Hepatocyte (in vitro differentiated cells): ENCODE measurements at regions not wholly inside any gene's neighbourhood (a gene's known extent, or its start where the extent isn't known, plus 50 kb on each side); places are given as distances from the start of the nearest gene placed in this dataset.

ENCODE experiments used
- DNase-seq: peaks from one replicate; pipeline ENCODE4 v3.0.0-alpha.2; 2016; ENCODE audit warnings: low spot score
- H2AFZ ChIP-seq: fragments of 200-600 bp; sonication (generic); 2 replicates; pipeline ENCODE4 v1.6.0; 2016; ENCODE audit warnings: antibody characterized with exemption, mild to moderate bottlenecking
- H3K27ac ChIP-seq: fragments of 200-600 bp; sonication (generic); 2 replicates; pipeline ENCODE4 v1.5.1; 2016; ENCODE audit warnings: mild to moderate bottlenecking
- H3K27me3 ChIP-seq: fragments of 200-600 bp; sonication (generic); 2 replicates; pipeline ENCODE4 v1.6.1; 2016
- H3K36me3 ChIP-seq: fragments of 200-600 bp; sonication (generic); replicated peaks from 2 replicates; pipeline ENCODE4 v1.5.1; 2016; ENCODE audit warnings: low read depth; ENCODE audit not compliant: insufficient read depth
- H3K4me1 ChIP-seq: fragments of 200-600 bp; sonication (generic); 2 replicates; pipeline ENCODE4 v1.5.1; 2016; ENCODE audit warnings: mild to moderate bottlenecking, moderate library complexity; ENCODE audit not compliant: insufficient read depth
- H3K4me2 ChIP-seq: fragments of 200-600 bp; sonication (generic); 2 replicates; pipeline ENCODE4 v1.6.0; 2016
- H3K4me3 ChIP-seq: fragments of 200-600 bp; sonication (generic); 2 replicates; pipeline ENCODE4 v1.5.1; 2016; ENCODE audit warnings: mild to moderate bottlenecking
- H3K79me2 ChIP-seq: fragments of 200-600 bp; sonication (generic); 2 replicates; pipeline ENCODE4 v1.6.0; 2017; ENCODE audit warnings: mild to moderate bottlenecking
- H3K9me2 ChIP-seq: fragments of 200-600 bp; sonication (generic); replicated peaks from 2 replicates; pipeline ENCODE4 v1.6.0; 2017; ENCODE audit warnings: mild to moderate bottlenecking; ENCODE audit not compliant: insufficient read depth
- H3K9me3 ChIP-seq: fragments of 200-600 bp; sonication (generic); 2 replicates; pipeline ENCODE4 v1.5.1; 2016; ENCODE audit warnings: low read depth, mild to moderate bottlenecking
- H4K20me1 ChIP-seq: fragments of 200-600 bp; sonication (generic); 2 replicates; pipeline ENCODE4 v1.6.0; 2016; ENCODE audit warnings: mild to moderate bottlenecking; ENCODE audit not compliant: insufficient read depth, poor library complexity, severe bottlenecking
- EZH2 ChIP-seq: fragments of 200-600 bp; sonication (generic); IDR thresholded peaks from 2 replicates; pipeline ENCODE4 v1.6.1; 2016; ENCODE audit warnings: antibody characterized with exemption, mild to moderate bottlenecking, borderline replicate concordance
- EZH2phosphoT487 ChIP-seq: fragments of 200-600 bp; sonication (generic); IDR thresholded peaks from one replicate; pipeline ENCODE4 v1.6.1; 2018; ENCODE audit warnings: antibody characterized with exemption, mild to moderate bottlenecking, low read depth, moderate library complexity; ENCODE audit not compliant: unreplicated experiment, severe bottlenecking
- WGBS: methylation state at CpG from one replicate; pipeline ENCODE4 v1.1.6; 2016; ENCODE audit warnings: low lambda C conversion rate; ENCODE audit errors: missing lambda C conversion rate; 5-methylcytosine and 5-hydroxymethylcytosine counted together
- TF ChIP-seq, protein P1 (sequence below): fragments of 200-600 bp; sonication (generic); IDR thresholded peaks from 2 replicates; pipeline ENCODE4 v1.5.1; 2016; ENCODE audit warnings: antibody characterized with exemption, mild to moderate bottlenecking; ENCODE audit not compliant: poor library complexity

DNA sequence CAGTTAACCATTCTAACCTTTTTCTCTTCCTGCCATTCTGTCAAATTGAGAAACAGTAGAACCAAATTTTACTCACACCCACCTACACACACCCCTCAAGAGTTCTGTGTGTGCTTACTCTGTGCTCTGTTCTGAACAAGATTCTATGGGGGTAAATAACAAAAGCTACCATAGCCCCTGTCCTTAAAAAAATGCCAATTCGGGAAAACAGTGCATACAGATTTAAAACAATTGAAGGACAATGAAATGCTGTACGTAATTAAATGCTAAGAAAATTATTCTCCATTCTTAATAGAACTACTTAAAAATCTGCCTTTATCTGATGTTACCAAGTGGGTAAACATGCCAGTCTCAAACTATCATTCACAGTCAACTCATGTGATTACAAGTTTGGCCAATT is 1107.5 kb downstream of the TUSC7 start:
- Histone ChIP-seq H3K36me3 (no peaks in the 10 kb centered on the region), H3K4me2 (no peak overlapping the region), H3K27ac (no peak overlapping the region), H3K79me2 (no peaks in the 10 kb centered on the region), H3K4me3 (no peak overlapping the region), H4K20me1 (no peaks in the 10 kb centered on the region), H3K4me1 (no peaks in the 10 kb centered on the region), H3K27me3 (no peaks in the 10 kb centered on the region), H3K9me2 (no peaks in the 10 kb centered on the region), H3K9me3 (no peaks in the 10 kb centered on the region), H2AFZ (no peak overlapping the region)
- DNase-seq = no peak
- TF ChIP-seq EZH2phosphoT487 (no peak), EZH2 (no peak)
- TF ChIP-seq, protein P1, sequence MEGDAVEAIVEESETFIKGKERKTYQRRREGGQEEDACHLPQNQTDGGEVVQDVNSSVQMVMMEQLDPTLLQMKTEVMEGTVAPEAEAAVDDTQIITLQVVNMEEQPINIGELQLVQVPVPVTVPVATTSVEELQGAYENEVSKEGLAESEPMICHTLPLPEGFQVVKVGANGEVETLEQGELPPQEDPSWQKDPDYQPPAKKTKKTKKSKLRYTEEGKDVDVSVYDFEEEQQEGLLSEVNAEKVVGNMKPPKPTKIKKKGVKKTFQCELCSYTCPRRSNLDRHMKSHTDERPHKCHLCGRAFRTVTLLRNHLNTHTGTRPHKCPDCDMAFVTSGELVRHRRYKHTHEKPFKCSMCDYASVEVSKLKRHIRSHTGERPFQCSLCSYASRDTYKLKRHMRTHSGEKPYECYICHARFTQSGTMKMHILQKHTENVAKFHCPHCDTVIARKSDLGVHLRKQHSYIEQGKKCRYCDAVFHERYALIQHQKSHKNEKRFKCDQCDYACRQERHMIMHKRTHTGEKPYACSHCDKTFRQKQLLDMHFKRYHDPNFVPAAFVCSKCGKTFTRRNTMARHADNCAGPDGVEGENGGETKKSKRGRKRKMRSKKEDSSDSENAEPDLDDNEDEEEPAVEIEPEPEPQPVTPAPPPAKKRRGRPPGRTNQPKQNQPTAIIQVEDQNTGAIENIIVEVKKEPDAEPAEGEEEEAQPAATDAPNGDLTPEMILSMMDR = no peak
- 65% methylated on average over 2 of the region's 2 CpGs for WGBS

DNA sequence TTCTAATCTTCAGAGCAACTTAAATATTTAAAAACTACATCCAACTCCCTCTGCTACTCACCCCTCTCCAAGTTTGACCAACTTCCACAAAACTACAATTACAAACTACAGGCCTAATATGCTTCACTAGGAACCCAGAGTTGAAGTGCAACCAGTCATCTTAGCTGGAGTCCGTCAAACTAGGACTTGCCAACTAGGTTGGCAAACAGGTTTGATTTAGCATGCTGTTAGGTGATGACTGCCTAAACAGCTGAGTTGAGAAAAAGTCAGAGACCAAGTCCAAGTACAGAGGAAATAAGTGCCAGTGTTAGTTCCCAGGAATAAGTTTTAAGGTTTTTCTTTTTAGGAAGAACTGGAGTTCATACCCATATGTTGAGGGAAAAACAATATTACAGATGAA is 1109.0 kb downstream of the TUSC7 start:
- Histone ChIP-seq H3K4me3 (no peak overlapping the region), H3K79me2 (no peaks in the 10 kb centered on the region), H3K27me3 (no peaks in the 10 kb centered on the region), H3K36me3 (no peaks in the 10 kb centered on the region), H4K20me1 (no peaks in the 10 kb centered on the region), H3K4me2 (no peak overlapping the region), H3K4me1 (no peaks in the 10 kb centered on the region), H3K9me3 (no peaks in the 10 kb centered on the region), H3K27ac (no peak overlapping the region), H2AFZ (no peak overlapping the region), H3K9me2 (no peaks in the 10 kb centered on the region)
- TF ChIP-seq EZH2 (no peak), EZH2phosphoT487 (no peak)
- WGBS = 72% methylated on average over 1 of the region's 1 CpG
- no peak for DNase-seq

DNA sequence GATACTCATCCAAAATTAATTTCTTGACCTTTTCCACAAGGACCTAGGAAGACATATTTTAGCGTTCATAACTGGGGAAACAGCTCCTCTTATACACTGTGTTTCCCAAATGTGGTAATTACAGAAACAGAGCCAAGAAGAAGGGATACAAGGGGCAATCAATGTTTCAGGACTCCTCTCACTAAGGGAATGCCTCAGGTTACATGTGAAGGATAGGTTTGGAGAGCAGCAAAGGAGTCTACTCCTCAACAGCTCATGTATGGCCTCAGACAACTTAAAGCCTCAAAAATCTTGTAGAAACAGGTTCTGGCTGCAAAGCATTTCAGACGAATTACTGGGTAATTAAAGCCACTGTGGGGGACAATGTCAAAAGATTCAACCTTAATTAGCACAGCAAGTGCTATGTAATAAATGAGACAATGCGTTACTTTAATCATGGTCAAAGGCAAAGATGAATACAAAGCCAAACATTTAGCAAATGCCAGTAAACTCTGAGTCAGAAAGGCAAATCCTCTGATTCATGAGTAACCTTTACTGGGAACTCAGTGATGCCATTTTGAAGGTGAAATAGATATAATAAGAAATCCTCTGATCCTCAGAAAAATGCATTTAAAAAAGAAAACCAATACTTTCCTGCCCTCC is 1111.2 kb downstream of the TUSC7 start:
- no peak overlapping the region for H2AFZ ChIP-seq
- H3K4me3 ChIP-seq = no peak overlapping the region
- no peaks in the 10 kb centered on the region for H4K20me1 ChIP-seq
- no peak overlapping the region for H3K27ac ChIP-seq
- no peak for DNase-seq
- no peaks in the 10 kb centered on the region for H3K4me1 ChIP-seq
- no peaks in the 10 kb centered on the region for H3K9me2 ChIP-seq
- no peaks in the 10 kb centered on the region for H3K79me2 ChIP-seq
- H3K9me3 ChIP-seq = no peaks in the 10 kb centered on the region
- no peak overlapping the region for H3K4me2 ChIP-seq
- 70% methylated on average over 3 of the region's 3 CpGs for WGBS
- H3K36me3 ChIP-seq = no peaks in the 10 kb centered on the region
- TF ChIP-seq, protein P1 = no peak
- TF ChIP-seq EZH2 (no peak), EZH2phosphoT487 (no peak)
- H3K27me3 ChIP-seq = no peaks in the 10 kb centered on the region

DNA sequence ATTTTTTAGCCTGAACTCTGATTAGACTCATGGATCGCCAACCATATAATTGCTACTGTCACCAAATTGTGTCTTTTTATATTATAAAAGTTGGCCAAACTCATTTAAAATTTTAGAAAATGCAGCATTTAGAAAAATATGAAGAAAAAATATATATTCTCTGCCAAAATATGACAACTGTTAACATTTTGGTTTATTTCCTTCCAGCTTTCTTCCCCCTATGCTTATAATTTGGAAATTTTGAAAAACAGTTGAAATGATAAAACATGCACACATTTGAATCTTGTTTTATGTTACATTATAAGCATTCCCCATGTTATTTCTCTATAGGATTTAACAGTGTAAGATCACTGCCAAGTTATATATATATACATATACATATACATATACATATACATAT is 1112.8 kb downstream of the TUSC7 start:
- Histone ChIP-seq H3K27me3 (no peaks in the 10 kb centered on the region), H3K9me3 (no peaks in the 10 kb centered on the region), H3K27ac (no peak overlapping the region), H4K20me1 (no peaks in the 10 kb centered on the region), H3K4me2 (no peak overlapping the region), H2AFZ (no peak overlapping the region), H3K4me3 (no peak overlapping the region), H3K9me2 (no peaks in the 10 kb centered on the region), H3K36me3 (no peaks in the 10 kb centered on the region), H3K79me2 (no peaks in the 10 kb centered on the region), H3K4me1 (no peaks in the 10 kb centered on the region)
- 100% methylated on average over 1 of the region's 1 CpG for WGBS
- TF ChIP-seq EZH2 (no peak), EZH2phosphoT487 (no peak)
- TF ChIP-seq, protein P1 = no peak
- no peak for DNase-seq
